ENCODE measurements at regions not wholly inside any gene's neighbourhood (a gene's known extent, or its start where the extent isn't known, plus 50 kb on each side); places are given as distances from the start of the nearest gene placed in this dataset.

- no peak for TF ChIP-seq EZH2phosphoT487 (IDR thresholded peaks at IDR 0.05; ENCODE audit: borderline replicate concordance)
- no peak for TF ChIP-seq CTCF (IDR thresholded peaks at IDR 0.05 in 2 of 3, conservative IDR thresholded peaks at IDR 0.05 in 1 of 3; ENCODE audit: borderline replicate concordance in 1 of 3, insufficient read depth in 1 of 3, low read depth in 2 of 3, low read length in 2 of 3)
- no peak for TF ChIP-seq POLR2A (IDR thresholded peaks at IDR 0.05; ENCODE audit: borderline replicate concordance, extremely low read depth, insufficient read depth, insufficient read length)
- no peak for TF ChIP-seq YY1 (IDR thresholded peaks at IDR 0.05; ENCODE audit: extremely low read depth, insufficient replicate concordance, low read depth, low read length)
- no peak for TF ChIP-seq EZH2 (IDR thresholded peaks at IDR 0.05)
- TF ChIP-seq, protein P1, sequence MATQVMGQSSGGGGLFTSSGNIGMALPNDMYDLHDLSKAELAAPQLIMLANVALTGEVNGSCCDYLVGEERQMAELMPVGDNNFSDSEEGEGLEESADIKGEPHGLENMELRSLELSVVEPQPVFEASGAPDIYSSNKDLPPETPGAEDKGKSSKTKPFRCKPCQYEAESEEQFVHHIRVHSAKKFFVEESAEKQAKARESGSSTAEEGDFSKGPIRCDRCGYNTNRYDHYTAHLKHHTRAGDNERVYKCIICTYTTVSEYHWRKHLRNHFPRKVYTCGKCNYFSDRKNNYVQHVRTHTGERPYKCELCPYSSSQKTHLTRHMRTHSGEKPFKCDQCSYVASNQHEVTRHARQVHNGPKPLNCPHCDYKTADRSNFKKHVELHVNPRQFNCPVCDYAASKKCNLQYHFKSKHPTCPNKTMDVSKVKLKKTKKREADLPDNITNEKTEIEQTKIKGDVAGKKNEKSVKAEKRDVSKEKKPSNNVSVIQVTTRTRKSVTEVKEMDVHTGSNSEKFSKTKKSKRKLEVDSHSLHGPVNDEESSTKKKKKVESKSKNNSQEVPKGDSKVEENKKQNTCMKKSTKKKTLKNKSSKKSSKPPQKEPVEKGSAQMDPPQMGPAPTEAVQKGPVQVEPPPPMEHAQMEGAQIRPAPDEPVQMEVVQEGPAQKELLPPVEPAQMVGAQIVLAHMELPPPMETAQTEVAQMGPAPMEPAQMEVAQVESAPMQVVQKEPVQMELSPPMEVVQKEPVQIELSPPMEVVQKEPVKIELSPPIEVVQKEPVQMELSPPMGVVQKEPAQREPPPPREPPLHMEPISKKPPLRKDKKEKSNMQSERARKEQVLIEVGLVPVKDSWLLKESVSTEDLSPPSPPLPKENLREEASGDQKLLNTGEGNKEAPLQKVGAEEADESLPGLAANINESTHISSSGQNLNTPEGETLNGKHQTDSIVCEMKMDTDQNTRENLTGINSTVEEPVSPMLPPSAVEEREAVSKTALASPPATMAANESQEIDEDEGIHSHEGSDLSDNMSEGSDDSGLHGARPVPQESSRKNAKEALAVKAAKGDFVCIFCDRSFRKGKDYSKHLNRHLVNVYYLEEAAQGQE (IDR thresholded peaks at IDR 0.05; ENCODE audit: low read depth) = no peak
- TF ChIP-seq POLR2AphosphoS5 (IDR thresholded peaks at IDR 0.05; ENCODE audit: low read depth, low read length) = no peak
These were observed 538.8 kb upstream of the B3GAT1 start for GRCh38 chr11:134950692-134951304.

Data from HCT116 (cell line).